Renal cortex interstitium (tissue), 11 donors: ENCODE measurements at regions not wholly inside any gene's neighbourhood (a gene's known extent, or its start where the extent isn't known, plus 50 kb on each side); places are given as distances from the start of the nearest gene placed in this dataset.
"Not testable (repeated sequence)": the region's sequence is repeated elsewhere in the genome, so short reads cannot be mapped to it uniquely, and the experiment has no call there.

Source experiments
- DNase-seq, 11 donors: peaks; one replicate each; pipeline ENCODE4 v3.0.0-alpha.2; 2013; ENCODE audit warnings: low read depth in 9 of 11, low spot score in 4 of 11; ENCODE audit errors: extremely low read depth in 1 of 11

GRCh38 chr1:199839608-199840007 is 187.9 kb upstream of the NR5A2 start:
- DNase-seq, result not testable (repeated sequence)

GRCh38 chr1:199843096-199843495 is 184.4 kb upstream of the NR5A2 start:
- not testable (repeated sequence) for DNase-seq

GRCh38 chr1:199843861-199844260 is 183.6 kb upstream of the NR5A2 start:
- no peak for DNase-seq

- DNase-seq, result no peak
Measured at GRCh38 chr1:199847021-199847420, 180.5 kb upstream of the NR5A2 start.

- no peak for DNase-seq
Measured at GRCh38 chr1:199851439-199852140, 175.9 kb upstream of the NR5A2 start.

- no peak for DNase-seq
Measured at GRCh38 chr1:199854686-199855321, 172.7 kb upstream of the NR5A2 start.

- no peak for DNase-seq
Measured at GRCh38 chr1:199855580-199855979, 171.9 kb upstream of the NR5A2 start.

GRCh38 chr1:199856216-199856780 is 171.2 kb upstream of the NR5A2 start:
- DNase-seq, result no peak

- DNase-seq, result no peak
Measured at GRCh38 chr1:199857108-199857507, 170.4 kb upstream of the NR5A2 start.

- DNase-seq, result no peak
Measured at GRCh38 chr1:199857516-199857915, 170.0 kb upstream of the NR5A2 start.

GRCh38 chr1:199858171-199858570 is 169.3 kb upstream of the NR5A2 start:
- DNase-seq, result no peak

- no peak for DNase-seq
Measured at GRCh38 chr1:199858856-199859255, 168.7 kb upstream of the NR5A2 start.

- DNase-seq, result peak in 7 of 11 donors; percentile 1 to 22 (median 9)
Measured at GRCh38 chr1:199859491-199859933, 168.0 kb upstream of the NR5A2 start.

- no peak for DNase-seq
Measured at GRCh38 chr1:199861020-199861795, 166.3 kb upstream of the NR5A2 start.

GRCh38 chr1:199862047-199862446 is 165.5 kb upstream of the NR5A2 start:
- DNase-seq, result no peak

GRCh38 chr1:199866210-199866617 is 161.3 kb upstream of the NR5A2 start:
- no peak for DNase-seq

GRCh38 chr1:199867601-199868000 is 159.9 kb upstream of the NR5A2 start:
- no peak for DNase-seq

GRCh38 chr1:199868777-199869176 is 158.7 kb upstream of the NR5A2 start:
- no peak for DNase-seq

- no peak for DNase-seq
Measured at GRCh38 chr1:199875337-199875736, 152.2 kb upstream of the NR5A2 start.

- no peak for DNase-seq
Measured at GRCh38 chr1:199875856-199876255, 151.7 kb upstream of the NR5A2 start.
